NCI-H128 (cell line): ENCODE measurements at regions not wholly inside any gene's neighbourhood (a gene's known extent, or its start where the extent isn't known, plus 50 kb on each side); places are given as distances from the start of the nearest gene placed in this dataset.

Source experiments
- DNase-seq: peaks from one replicate; lab custom pipeline; 2025; ENCODE audit not compliant: unreplicated experiment; lab: John Stamatoyannopoulos, UW

DNA sequence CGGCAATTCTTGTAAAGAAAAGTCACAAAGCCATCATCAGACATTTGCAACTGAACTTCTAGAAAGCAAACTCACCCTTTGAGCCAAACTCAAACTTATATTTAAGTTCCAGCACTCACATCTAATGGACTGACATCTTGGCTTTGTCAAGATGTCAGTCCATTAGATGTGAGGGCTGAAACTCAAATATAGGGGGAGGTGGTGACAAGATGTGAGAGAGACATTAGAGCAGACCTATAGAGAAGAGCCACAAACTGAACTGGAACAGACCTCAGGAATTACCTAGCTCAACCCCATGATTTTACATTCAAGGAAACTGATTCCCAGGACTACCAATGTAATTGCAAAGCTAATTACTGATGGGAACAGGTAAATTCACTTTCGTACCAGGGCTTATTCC lies 543.8 kb downstream of the TNS1 start:
- DNase-seq: no peak

GRCh38 chr2:217456016-217456415 lies 546.8 kb downstream of the TNS1 start:
- no peak for DNase-seq

- no peak for DNase-seq
Observed at GRCh38 chr2:217452928-217453327, 549.9 kb downstream of the TNS1 start.

- DNase-seq: no peak
Observed at GRCh38 chr2:217451666-217452065, 551.1 kb downstream of the TNS1 start.

DNA sequence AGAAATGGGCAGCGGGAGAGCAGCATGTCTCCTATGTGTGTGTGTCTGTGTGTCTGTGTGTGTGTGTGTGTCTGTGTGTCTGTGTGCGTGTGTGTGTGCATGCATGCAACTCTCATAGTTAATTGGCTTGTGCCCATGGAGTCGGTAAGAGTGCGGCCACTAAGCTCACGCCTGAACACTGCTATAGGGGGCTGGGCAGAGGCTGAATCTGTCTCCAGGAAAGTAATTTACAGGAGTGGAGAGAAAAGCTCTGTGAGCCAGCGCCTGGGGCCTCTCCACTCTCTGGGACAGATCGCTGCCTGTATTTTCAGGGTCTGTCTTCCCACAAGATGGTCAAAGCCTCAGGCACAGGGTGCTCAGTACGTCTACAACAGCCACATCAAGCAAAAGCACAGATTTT lies 553.4 kb downstream of the TNS1 start:
- DNase-seq: no peak

GRCh38 chr2:217448860-217449259 lies 553.9 kb downstream of the TNS1 start:
- no peak for DNase-seq

- no peak for DNase-seq
Observed at GRCh38 chr2:217445723-217446122, 557.1 kb downstream of the TNS1 start.

DNA sequence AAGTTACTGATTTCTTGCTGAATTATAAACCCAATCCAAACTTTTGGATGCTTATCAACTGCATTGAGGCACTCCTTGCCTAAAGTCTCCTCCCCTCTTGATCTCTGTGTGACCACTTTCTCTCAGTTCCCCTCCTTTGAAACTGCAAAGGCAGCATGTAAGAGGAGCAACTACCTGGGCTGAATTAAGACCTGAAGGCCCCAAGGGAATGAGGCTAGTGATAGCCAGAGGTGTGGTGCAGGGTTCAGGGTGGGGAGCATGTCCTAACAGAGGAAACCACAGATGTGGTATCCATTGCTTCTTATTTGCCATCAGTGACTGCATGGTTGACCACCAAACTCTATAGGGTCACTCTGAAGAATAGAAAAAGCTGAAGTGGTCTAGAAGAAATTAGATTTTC lies 557.9 kb downstream of the TNS1 start:
- no peak for DNase-seq

DNA sequence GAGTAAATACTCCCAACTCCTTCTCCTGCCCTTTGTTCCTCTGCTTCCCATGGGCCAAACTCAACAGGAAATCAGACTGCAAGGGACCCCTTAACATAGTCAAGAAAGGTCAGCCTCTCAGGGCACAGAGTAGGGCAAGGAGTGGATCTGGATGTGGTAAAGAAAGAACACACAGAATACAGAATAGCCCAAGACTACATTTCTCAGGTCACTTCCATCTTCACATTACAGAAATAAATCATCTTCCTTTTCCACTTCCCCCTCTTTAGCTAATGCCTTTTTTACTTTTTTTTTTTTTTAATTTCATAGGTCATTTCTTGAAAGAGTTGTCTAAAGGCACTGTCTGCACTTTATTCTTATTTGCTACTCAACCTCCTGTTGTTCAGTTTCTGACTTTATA lies 558.3 kb downstream of the TNS1 start:
- DNase-seq: no peak

- no peak for DNase-seq
Observed at GRCh38 chr2:217443601-217444000, 559.2 kb downstream of the TNS1 start.

- DNase-seq: no peak
Observed at GRCh38 chr2:217440000-217440399, 562.8 kb downstream of the TNS1 start.

DNA sequence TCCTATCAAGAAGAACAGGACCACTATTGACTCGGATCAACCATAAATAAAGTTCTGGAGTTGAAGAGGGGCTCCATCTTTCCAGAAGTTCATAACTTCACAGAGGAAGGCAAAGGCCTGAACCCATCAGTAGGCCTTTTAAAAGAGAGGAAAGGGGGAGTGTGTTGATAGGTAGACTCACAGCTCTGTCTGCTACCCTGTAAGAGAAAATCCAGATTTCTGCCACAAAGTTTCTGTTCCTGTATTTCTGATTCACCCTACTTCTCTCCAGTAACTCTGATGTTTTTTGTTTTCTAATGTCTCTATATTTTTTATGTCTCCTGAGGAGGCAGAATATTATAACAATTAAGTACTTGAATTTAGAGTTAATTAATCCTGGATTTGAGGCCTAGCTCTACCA lies 564.0 kb downstream of the TNS1 start:
- DNase-seq: no peak

DNA sequence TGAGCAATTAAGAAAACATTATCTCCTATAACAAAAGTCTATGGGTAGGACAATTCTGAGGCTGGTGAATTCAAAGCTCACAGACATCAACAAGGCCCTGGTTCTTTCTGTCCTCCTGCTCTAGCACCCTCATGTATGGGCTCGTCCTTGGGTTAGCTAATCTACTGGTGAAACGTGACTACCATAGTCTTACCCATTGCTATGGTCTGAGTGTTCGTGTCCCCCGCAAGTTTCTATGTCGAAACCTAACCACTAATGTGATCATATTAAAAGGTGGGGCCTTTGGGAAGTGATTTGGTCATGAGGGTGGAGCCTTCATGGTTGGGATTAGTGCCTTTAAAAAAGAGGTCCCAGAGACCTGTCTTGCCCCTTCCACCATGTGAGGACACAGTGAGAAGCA lies 564.7 kb downstream of the TNS1 start:
- no peak for DNase-seq

DNA sequence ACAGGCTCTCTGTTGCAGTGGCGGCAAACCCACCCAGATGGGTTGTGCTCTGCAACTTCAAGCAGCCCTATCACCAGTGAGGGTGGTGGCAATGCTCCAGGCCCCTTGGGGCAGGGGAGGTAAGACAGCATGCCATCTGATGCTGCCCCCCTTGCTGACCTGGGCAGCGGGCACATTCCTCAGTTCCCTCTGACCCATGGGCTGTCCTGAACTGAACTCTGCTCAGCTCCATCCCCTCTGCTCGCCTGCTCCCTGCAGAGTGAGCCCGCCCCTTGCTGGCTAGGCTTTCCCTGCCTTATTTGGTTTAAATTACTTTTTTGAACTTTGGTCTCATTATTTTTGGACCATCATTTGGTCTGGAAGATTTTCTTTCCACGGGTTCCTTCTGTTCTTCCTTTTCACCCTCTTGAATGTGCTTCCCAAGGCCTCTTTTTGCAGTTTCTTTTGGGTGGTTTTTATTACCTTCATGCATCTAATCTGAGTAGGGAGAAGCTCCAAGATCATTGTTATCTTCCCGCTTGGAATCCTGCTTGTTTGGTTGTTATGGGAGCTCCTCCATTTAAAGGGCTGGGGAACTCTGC lies 565.4 kb downstream of the TNS1 start:
- no peak for DNase-seq

DNA sequence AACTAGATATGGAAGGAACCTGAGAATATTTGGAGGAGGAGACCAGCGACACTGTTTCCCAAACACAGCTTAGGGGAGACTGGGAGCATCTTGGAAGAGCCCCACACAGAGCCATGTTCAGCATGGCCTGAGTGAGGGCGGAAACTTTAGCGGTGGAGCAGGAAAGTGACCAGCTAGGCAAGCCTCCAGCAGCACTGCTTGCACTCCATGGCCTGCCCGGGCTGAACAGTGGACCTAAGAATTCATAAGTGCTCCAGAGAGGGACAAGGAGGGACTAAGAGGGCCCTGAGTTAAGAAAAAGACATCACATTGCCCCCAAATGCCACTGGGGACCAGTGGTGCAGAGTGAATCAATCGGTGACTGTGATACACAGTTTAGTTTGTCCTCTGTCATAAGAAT lies 566.4 kb downstream of the TNS1 start:
- DNase-seq: no peak

GRCh38 chr2:217434180-217434975 lies 568.4 kb downstream of the TNS1 start:
- peak; percentile 26 for DNase-seq

DNA sequence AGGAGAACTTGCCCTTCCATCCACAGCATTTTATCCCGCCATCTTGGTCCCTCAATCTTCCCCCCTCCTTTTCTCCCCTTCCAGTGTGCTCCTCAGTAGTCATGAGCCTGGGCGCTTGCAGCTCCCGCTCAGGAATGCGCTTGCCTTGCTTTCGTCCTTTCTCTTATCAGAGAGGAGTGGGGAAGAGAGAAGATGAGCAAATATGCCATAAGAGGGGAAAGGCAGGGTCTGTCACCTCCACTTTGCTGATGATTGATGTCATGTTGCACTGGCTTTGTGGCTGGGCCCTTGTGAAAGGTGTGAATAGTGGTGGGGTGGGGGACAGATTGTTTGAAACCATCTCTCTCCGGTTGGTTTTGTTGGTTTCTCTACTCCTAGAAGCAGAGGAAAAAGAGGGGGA lies 569.3 kb downstream of the TNS1 start:
- DNase-seq: no peak

- DNase-seq: no peak
Observed at GRCh38 chr2:217431577-217432269, 571.1 kb downstream of the TNS1 start.

DNA sequence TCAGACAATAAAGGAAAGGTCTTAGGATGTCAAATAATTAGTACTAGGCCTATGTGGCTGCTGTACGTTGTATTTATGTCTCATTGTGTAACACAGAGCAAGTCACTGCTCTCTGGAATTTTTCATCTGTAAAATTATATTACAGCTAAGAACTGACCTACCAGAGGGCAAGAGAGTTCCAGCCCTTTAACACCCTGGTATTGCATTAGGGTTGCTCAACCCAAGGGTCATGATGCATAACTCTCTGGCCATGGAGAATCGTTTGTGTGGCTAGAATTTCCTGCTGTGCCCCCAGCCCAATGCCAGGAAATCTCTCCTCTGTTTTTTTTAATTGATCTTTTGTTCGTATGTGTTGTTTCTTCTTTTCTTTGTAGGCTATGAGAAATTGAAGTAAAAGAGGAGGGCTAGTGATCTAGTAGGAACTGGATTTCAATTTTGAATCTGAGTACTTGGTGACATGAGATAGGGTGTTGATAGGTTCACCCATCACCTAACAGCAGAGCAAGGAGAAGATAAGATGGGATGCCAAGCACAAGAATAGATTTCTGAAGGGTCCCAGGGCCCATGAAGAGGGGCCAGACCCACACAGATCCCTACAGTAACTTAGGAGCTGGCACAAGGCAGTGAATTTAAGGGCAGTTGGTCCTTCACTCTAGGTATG lies 571.2 kb upstream of the TNP1 start:
- no peak for DNase-seq

DNA sequence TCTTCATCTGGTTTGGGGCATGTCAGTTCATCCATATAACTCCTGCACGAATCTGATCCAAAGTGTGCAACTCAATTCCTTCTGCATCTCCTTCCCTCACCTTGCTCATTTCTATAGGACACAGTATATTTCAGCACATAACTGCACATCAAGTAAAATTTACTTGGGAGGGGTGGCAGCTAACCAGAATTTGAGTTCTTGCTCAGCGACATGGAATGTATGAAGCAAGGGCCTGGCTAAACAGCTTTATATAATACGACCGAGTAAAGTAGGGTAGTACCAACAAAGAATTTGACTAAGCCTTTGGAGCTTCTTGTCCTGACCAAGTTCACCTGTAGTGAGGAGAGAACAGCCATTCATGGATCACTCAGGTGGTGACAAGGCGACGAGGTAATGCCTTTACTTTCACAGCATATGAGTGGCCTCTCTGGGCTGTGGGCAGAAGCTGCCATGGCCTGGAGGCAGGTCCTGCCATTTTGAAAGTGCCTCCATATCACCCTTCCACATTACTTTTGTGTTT lies 570.2 kb upstream of the TNP1 start:
- DNase-seq: no peak

- no peak for DNase-seq
Observed at GRCh38 chr2:217421834-217422233, 562.0 kb upstream of the TNP1 start.

GRCh38 chr2:217420854-217421253 lies 561.0 kb upstream of the TNP1 start:
- no peak for DNase-seq
